Prostate gland (tissue), 2 donors: ENCODE measurements at regions not wholly inside any gene's neighbourhood (a gene's known extent, or its start where the extent isn't known, plus 50 kb on each side); places are given as distances from the start of the nearest gene placed in this dataset.

Source experiments
- CTCF ChIP-seq, 4 experiments: fragments of 200-600 bp in 2 of 4; fragments of 450-650 bp in 2 of 4; sonication (generic) in 2 of 4; IDR thresholded peaks; 1 replicate in 3 of 4; 2 replicates in 1 of 4; pipeline ENCODE4 v1.5.1; 2016 to 2019; ENCODE audit warnings: antibody characterized with exemption in 4 of 4, mild to moderate bottlenecking in 2 of 4, moderate library complexity in 2 of 4
- POLR2A ChIP-seq: fragments of 450-650 bp; IDR thresholded peaks from one replicate; pipeline ENCODE4 v1.6.1; 2016; ENCODE audit warnings: antibody characterized with exemption, mild to moderate bottlenecking
- POLR2AphosphoS5 ChIP-seq: sonication (generic); formaldehyde crosslinking; IDR thresholded peaks from one replicate; pipeline ENCODE4 v1.6.1; 2017; ENCODE audit warnings: antibody characterized with exemption

- TF ChIP-seq POLR2AphosphoS5 (no peak), CTCF (IDR thresholded peaks at IDR 0.05) (no peak), POLR2A (no peak)
Observed at GRCh38 chr7:81367326-81367931, 402.4 kb downstream of the HGF start.
